ENCODE measurements at regions not wholly inside any gene's neighbourhood (a gene's known extent, or its start where the extent isn't known, plus 50 kb on each side); places are given as distances from the start of the nearest gene placed in this dataset.
"Not testable (repeated sequence)": the region's sequence is repeated elsewhere in the genome, so short reads cannot be mapped to it uniquely, and the experiment has no call there.

DNA sequence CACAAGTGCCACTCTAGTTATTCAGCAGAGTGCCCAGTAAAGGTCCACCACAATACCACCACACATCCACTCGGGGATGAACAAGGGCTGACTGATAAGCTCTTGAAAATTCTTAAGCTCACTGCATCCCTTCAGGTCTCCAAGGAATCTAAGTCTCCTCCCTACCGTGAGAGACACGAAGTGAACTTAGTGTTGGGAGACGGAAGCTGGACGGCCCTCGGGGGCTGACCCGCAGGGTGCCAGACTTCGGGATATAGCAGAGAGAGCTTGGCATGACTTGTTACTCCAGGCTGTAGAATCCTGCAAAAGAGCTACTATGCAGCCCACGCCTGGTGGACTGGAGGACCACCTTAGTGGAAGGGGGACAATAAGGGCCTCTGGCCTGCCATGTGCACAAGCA lies 75.1 kb downstream of the LYZL1 start:
- not testable (repeated sequence) for DNase-seq

DNA sequence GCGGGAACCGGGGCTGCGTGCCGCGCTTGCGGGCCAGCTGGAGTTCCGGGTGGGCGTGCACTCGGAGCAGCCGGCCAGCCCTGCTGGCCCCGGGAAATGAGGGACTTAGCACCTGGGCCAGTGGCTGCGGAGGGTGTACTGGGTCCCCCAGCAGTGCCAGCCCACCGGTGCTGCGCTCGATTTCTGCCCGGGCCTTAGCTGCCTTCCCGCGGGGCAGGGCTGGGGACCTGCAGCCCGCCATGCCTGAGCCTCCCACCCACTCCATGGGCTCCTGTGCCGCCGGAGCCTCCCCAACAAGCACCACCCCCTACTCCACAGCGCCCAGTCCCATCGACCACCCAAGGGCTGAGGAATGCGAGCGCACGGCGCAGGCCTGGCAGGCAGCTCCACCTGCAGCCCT lies 77.3 kb downstream of the LYZL1 start:
- not testable (repeated sequence) for DNase-seq

DNA sequence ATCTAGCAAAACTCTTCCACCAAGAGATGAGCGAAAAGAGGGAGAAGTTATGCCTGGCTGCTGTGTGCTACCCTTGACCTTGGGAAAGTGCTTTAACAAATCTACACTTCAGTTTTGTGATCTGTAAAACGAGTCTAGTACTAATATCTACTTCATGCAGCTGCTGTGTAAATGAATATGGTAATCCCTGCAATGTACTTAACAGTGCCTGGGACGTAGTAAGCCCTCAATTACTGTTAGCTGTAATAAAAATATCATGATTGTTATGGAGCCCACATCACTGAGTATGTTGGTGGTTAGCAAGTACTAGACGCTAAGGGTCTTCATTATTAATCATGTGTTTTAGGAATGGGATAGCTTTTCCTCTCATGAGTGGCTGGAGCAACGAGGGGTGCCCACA lies 80.5 kb downstream of the LYZL1 start:
- DNase-seq = no peak

DNA sequence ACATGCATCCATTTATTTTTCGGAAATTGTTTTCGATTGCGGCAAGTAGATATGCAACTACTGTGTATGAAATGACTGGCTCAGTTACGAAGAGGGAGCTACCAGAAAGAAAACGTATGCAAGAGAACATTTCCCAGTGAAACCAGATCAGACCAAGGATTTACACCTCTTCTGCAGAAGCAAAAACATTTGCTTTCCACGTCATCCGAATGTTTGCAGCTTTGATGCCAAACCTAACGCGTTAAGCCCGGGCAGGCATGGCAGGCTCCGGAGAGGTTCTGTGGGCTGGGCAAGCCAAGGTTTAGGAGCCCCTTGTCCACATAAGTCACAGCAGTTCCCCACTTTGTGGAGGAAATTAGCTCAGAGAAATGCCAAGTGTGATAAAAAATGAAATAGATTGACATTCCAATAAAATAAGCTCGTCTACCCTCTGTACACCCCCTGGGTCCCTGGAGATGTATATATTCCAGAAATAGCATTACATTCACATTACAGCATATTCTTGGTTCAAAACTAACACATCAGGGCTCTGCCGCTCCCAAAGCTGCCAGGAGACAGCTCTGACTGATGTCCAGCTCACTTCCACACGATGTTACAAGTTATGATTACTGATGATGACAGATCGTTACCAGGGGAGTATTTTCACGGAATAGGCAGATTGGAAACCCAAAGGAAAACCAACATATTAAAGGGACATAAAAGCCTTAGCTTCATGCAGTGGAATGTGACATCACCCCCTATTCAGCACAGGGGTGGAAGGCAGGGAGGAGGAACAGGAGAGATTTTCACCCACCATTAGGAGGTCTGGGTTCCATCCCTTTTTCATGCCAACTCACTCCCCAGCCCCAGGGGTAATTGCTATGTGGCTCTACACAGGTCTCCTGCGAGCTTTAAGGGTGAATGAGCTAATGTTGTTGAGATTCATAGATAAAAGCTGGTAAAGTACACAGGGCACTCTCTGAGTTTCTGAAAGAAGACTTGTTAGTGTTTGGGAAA lies 81.5 kb downstream of the LYZL1 start:
- no peak for DNase-seq

DNA sequence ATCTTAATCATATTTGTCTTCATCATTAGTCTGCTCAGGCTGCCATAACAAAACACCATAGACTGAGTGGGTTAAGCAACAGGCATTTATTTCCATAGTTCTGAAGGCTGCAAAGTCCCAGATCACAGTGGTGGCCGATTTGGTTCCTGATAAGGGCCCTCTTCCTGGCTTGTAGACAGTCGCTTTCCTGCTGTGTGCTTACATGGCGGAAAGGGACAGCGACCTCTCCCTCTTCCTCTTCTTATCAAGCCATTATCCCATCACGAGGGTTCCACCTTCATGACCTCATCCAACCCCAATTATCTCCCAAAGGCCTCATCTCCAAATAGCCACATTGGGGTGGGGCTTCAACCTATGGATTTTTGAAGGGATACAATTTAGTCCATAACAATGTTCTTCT lies 84.0 kb downstream of the LYZL1 start:
- DNase-seq = no peak

DNA sequence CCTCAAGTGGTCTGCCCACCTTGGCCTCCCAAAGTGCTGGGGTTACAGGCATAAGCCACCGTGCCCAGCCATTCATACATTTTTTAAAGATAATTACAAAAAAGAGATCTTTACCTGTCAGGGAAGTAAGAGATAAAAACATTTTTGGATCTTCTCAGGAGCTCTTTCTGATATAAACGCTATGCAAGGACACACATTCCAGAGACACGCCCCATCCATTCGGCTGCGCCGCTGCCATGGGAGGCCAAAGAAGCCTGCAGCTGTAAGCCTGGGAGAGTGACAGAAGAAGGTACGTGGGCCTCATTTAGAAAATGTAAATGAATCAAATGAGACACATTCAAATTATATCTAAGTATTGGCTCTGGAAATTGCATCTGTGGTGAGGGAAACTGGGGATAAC lies 85.3 kb downstream of the LYZL1 start:
- no peak for DNase-seq

DNA sequence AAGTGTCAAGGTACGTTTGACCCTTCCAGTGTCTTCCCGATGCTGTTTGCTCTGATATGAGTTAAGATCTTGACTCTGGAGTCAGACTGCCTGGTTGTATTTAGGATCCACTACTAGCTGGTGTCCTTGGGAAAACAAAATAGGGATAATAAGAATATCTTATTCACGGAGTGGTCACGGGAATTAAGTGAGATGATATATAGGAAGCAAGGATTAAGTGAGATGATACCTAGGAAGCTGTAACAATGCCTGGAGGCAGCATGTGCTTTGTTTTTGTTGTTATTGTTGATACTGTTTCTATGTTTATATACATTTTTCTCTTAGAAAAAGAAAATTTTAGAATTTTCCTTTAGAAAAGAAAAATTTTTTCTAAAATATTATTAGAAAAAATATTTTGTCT lies 87.0 kb downstream of the LYZL1 start:
- DNase-seq = no peak

DNA sequence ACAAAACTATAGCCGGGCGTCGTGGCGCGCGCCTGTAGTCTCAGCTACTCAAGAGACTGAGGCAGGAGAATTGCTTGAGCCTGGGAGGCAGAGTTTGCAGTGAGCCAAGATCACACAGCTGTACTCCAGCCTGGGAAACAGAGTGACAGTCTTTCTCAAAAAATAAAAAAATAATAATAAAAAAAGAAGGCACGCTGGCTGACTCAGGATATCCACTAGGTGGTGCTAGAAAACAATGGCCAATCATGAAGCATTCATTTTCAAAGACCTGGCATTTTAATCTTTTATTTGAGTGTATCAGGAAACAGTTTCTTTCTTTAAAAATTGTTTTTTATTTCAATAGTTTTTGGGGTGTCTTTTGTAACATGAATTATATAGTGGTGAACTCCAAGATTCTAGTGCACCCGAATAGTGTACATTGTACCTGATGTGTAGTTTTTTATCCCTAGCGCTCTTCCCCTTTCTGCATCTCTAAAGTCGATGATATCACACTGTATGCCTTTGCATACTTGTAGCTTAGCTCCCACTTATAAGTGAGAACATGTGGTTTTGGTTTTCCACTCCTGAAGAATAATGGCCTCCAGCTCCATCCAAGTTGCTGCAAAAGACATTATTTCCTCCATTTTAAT lies 88.6 kb downstream of the LYZL1 start:
- no peak for DNase-seq

DNA sequence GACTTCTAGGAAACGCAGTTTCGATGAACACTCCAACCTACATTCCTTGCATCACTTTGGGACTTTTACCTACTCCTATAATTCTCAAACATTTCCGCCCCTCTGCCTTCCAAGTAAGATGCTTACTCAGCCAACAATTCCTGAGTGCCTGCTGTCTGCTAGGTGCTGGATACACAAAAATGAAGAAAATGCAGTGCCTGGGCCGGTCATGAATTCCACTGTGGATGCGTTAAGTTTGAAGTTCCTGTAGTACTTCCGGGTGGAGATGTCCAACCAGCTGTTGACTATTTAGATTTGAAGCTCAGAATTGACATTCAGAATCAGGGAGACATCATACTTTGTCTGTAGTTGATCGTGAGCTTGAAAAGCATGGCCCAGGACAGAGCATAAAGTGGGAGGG lies 89.2 kb downstream of the LYZL1 start:
- DNase-seq = no peak

DNA sequence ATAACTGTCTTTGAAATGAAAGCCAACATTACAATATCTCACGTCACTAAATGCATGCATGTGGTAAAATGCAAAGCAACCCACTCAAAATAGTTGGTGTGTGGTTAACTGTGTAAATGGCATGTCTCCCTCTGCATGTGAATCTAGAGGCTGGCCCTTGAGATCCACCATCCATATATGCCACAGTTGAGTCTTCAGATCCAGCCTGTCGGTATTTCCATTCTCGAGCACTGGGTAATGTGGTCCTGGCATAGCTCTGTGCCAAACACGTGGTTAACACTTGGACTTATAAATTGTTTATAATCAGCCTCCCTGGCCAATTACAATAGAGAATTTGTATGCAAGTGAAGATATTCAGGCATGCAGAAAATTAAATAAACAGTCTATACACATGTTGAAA lies 90.3 kb downstream of the LYZL1 start:
- DNase-seq = no peak

DNA sequence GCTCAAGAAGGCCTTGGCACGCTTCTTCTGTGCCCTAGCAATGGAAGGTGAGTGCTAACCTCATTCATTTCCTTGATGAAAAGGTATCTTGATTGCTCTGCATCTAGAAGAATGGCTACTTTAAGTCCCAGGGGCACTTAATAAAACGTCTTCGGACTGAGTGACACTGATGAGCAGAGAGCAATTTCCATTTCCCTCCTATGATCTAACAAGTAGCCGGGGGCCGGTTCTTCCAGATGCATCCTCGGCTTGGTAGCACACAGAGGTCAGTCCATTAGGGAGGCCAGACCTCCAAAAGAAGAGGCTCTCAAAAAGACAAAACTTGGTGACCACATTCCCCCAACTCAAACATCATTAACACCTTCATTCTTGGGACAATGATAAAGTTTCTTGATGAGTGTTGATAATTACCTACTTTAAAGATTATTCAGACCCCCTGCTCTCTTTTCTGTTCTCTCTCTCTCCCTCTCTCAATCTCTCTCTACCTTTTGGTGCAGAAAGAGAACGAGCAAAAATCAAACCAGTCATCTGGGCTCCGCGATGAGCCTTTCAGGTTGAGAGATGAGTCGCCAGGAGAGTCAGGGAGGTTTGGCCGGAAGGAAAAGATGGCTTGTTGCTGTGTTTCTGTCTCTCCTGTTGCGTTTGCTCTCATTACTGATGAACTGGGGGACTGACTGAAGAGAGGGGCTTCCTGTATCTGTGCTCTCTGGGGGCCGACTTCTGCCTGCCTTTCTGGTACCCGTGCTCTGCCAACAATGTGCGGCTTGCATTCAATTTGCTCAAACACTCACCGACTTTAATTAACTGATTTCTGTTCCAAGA lies 91.1 kb downstream of the LYZL1 start:
- DNase-seq = not testable (repeated sequence)

DNA sequence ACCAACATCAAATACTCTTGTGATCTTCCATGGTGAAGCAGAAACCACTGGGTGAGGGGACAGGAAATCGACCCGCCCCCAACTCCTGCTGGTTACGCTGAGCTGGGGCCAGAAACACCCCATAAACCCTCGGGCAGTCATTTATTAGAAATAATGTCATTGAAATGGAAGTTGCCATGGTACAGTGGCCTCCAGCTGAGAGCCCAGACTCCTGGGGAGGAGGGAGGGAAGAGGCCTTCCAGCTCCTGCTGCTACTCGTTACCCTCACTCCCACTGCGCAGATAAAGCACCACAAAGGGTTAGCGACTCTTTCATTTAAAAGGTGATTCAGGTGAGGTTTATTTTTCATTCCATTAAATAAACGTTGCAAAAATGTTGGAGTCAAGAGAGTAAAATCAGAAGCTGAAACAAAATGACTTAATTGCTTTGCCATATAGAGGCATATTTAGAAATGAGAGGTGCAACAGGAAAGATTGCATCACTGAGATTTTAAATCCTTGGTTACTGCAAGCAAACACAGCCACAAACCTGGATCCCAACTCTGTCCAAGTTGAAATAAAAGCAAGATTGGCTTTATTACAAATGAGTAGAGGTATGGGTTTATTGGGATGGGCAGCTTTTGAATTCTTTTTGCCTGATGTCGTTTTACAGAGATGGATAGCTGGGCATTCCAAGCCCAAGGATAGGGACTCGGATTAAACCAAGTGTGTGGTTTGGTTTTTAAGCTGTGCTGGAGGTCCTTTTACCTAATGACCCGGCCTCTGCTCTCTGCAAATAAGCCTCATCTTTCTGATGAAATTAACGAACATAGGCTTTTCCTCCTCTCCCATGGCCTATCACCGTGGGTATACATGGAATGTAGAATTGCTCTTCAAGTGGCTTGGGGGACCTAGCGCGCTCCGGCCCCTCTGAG lies 92.0 kb downstream of the LYZL1 start:
- DNase-seq = not testable (repeated sequence)

DNA sequence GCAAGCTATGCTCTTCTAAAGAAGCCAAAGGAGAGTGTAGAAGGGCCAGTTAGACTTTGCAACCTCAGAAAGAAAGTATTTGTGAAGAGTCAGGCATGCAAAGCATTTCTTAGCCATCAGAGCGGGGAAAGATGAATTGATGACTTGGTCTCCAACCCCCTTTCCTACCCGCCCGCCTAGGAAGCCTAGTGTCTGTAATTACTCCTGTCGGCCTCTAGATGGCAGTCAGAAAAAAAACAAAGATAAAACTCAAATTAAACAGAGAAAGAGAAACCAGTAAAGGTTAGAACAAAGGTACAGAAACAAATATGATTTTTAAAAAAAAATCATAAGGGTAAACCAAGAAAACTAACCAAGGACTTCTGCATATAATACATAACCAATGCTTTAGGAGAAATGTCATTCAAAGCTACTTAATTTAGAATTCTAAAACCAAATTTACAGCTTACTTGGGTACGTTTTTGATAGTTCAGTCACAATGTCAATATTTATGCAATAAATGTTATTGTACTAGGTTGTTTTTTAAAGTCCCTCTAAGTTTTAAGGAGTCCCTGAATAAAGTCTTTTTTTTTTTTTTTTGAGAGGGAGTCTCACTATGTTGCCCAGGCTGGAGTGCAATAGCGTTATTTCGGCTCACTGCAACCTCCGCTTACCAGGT lies 97.6 kb downstream of the LYZL1 start:
- DNase-seq = peak; percentile 2

DNA sequence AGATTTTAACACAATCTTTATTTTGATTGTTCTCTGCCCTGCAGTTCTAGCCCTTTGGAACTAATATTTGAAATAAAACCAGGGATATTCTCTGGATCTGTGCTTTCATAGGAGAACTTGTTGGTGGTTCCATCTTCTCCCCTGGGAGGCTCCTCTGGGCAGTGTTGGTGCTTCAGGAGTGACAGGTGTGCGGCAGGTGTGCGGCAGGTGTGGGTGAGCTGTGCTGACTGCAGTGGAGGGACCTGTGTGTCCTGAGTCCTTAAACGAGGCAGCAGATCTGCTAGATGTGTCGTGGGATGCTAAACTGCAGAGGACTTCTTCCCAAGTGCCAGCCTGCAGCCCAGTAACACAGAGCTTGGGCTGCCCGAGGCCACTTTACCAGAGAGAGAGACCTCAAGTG lies 98.4 kb downstream of the LYZL1 start:
- DNase-seq = no peak

DNA sequence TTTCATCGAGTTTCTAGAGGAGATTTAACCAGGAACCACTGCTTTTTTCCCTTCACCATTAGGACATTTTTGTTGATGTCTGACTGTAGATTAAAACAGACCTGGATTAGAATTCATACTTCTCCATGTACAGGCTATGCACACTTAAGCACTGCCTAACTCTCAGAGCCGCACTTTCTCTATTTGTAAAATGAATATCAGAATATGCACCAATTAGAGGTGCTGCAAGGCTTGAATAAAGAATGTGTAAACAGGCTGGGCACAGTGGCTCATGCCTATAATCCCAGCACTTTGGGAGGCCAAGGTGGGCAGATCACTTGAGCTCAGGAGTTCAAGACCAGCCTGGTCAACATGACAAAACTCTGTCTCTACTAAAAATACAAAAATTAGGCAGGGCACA lies 99.2 kb downstream of the LYZL1 start:
- not testable (repeated sequence) for DNase-seq

DNA sequence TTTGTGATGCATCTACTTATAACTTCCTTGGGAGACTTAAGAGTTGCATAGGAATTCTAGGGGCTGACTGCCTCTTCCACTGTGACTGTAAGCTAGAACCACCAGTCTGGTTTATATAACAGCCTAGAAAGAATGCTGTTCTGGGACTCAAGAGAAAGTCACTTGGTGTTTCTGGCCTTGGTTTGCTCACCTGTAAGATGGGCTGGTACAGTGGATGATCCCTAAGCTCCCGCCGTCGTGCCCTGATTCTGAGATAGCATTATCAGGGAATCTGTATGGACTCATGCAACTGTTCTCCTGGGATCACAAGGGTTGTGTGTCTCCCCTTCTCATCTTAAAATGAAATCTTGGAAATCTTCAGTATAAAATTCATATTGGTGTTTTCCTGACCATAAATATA lies 100.6 kb downstream of the LYZL1 start:
- DNase-seq = no peak

DNA sequence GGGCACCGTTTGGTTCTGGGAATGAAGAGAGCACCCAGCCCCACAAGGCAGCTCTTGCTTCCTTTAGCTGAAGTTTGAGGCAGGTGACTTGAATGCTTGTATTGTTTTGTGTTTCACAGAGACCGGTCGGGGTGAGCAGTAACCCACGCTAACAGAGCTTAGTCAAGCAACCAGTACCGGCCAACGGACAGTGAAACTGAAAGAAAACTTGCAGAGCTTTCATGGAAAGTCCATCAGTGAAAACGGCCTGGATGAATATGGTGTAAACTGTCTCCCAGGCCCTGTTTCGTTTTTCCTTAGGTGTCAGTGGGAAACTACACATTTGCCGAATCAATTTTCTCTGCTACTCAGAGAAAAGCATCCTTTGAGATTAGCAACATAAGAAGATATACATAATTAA lies 101.1 kb downstream of the LYZL1 start:
- DNase-seq = no peak

DNA sequence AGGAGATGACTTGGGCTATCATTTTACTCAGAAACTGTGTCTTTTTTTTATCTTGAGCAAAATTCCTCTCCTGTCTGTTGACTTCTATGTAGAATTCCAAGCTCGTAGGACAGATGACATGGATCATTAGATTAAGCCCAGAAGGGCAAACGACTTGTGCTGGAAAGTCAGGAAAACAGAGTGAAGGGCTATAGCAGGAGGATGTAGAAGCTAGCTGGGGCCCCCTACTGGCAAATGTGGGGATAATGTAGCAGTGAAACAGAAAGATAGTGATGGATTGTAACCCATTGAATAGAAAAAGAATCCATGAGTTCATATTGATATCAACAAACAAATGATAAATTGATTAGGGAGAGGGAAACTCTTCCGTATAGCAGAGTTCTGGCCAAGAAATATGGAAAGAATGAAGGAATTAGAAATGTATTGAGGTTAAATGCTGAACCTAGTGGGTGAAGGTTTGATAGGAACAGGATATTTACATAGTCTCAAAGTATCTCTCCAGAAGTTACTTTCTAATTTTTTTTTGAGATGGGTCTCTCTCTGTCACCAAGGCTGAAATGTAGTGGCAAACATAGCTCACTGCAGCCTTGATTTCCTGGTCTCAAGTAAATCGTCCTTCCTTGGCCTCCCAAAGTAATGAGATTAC lies 103.6 kb downstream of the LYZL1 start:
- DNase-seq = peak; percentile 2

DNA sequence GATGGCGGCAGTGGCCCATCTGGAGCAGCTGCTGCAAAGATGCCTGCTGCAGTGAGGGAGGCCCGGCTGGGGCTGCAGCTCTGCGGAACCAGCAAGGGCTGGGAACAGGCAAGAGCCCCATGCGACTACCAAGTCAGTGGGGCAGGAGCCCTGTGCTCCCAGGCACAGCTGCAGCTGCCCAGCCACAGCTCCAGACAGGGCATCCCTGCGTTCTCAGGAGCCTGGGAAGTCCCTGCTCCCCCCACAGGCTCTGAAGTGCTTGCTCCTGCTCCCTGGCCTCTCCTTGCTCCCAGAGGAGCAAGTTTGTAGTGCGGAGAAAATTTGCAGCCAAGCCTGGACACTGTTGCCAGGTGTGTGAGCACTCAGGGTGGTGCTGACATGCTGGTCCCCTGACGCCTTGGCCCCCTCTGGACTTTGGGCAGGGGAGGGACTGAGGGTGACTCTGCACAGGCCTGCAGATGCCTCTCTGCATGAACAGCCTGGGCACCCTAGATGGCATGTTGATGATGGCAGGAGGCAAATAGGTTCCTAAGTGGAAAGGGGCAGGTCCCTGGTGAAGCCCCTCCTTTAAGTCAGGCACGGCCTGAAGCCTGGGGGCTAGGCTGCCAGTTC lies 105.6 kb downstream of the LYZL1 start:
- no peak for DNase-seq

DNA sequence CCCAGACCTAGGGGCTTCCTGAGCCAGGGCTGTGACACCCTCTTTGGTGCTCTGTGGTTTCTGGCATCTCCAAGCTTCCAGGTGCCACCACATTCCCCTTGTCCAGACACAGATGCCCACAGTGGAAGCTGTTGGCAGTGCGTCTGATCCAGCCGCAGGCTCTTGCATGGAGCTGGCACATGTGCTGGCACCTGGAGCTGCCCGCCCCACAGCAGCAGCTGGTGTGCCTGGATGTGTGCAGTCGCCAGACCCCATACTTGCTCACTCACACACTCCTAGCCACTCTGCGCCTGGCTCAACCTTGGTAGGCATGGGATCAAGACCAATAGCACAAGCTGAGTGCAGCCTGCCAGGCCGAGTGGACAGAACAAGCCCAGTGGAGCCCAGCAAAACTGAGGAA lies 106.5 kb downstream of the LYZL1 start:
- DNase-seq = no peak

DNA sequence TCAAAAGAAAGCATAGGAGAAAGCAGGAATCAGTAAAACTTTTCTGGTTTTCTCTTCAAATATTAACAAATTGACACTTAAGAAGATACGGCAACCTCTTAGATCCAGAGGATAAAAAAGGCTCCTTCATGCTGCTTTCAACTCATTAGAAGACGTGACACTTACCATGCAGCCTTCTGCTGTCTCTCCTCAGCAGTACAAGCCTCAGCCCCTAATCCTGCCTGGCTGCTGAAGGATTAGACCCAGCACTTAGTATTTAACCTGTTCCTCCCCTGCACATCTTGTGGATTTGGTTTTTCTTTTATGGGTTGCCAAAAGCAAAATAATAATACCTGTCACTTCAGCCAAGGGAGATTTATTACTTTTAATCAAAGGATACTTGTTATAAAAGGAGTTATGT lies 108.4 kb downstream of the LYZL1 start:
- no peak for DNase-seq

Data from stimulated activated naive CD4-positive, alpha-beta T cell treated with Interleukin-2 at 50 U/mL for 16 hours (primary cell).